Fibroblast of the aortic adventitia (primary cell): ENCODE measurements at regions not wholly inside any gene's neighbourhood (a gene's known extent, or its start where the extent isn't known, plus 50 kb on each side); places are given as distances from the start of the nearest gene placed in this dataset.
"Not testable (repeated sequence)": the region's sequence is repeated elsewhere in the genome, so short reads cannot be mapped to it uniquely, and the experiment has no call there.

Experiments
- DNase-seq: peaks from one replicate; pipeline ENCODE4 v3.0.0-alpha.2; 2010; ENCODE audit warnings: low read depth
- H3K4me3 ChIP-seq: 2 replicates; pipeline ENCODE4 v1.5.1; 2011; ENCODE audit warnings: low read depth, mild to moderate bottlenecking, control low read depth, low read length, moderate library complexity
- CTCF ChIP-seq: IDR thresholded peaks from 2 replicates; pipeline ENCODE4 v1.5.1; 2011; ENCODE audit warnings: mild to moderate bottlenecking, low read length, control low read depth, inconsistent platforms; ENCODE audit not compliant: insufficient read depth

GRCh38 chr2:77768508-77768907 lies 246.3 kb upstream of the LRRTM4 start:
- no peak for DNase-seq
- no peak overlapping the region for H3K4me3 ChIP-seq
- no peak for TF ChIP-seq CTCF

DNA sequence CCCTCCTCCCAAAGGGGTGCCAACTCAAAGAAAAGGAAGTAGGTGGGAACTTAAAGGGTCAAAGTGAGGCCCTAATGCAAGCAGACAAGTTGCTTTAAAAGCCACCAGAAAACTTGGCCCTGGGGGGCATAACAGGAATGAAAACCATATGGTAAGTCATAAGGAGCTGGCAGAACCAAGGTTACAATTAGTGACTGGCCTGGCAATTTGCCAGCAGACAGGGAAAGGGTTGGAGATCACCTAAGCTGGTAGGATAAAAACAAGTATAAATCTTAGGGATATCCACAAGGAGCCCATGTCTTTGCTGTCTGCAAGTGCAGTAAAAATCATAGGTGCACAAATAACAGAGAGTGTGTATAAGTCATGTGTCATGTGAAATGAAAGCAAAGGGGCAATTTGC lies 256.7 kb upstream of the LRRTM4 start:
- TF ChIP-seq CTCF = no peak
- no peak overlapping the region for H3K4me3 ChIP-seq
- no peak for DNase-seq

DNA sequence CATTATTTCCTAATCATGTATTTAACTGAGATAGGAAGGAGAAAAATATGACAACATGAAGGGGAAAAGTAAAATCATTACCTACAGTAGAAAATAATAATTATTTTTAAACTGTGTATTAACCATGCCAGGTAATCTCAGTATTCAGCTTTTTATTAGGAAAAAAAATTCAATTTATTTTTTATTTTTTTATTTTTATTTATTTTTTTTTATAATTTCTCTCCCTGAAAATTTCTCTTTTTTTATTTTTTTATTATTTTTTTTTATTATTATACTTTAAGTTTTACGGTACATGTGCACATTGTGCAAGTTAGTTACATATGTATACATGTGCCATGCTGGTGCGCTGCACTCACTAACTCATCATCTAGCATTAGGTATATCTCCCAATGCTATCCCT lies 271.3 kb upstream of the LRRTM4 start:
- DNase-seq, H3K4me3 ChIP-seq: not testable (repeated sequence)

- no peak overlapping the region for H3K4me3 ChIP-seq
- TF ChIP-seq CTCF = no peak
- no peak for DNase-seq
Observed at GRCh38 chr2:77796397-77796796, 274.2 kb upstream of the LRRTM4 start.

DNA sequence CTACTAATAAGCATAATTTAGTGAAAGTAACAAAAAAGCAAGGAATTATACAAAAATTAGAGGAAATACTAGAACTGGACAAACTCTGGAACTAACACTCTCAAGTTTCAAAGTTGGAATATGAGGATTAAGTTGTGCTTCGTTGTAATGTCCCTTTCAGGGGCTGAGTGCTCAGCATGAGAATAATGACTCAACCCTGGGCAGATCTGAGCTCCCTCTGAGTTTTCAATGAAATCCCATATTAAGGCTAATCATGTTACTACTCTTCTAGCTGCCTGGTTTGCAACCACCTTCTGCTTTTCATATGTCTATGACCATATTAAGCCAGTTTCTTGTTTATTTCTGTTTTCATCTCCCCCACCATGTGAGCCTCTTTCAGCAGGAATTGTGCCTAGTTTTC lies 274.9 kb upstream of the LRRTM4 start:
- DNase-seq = no peak
- TF ChIP-seq CTCF = no peak
- no peak overlapping the region for H3K4me3 ChIP-seq

DNA sequence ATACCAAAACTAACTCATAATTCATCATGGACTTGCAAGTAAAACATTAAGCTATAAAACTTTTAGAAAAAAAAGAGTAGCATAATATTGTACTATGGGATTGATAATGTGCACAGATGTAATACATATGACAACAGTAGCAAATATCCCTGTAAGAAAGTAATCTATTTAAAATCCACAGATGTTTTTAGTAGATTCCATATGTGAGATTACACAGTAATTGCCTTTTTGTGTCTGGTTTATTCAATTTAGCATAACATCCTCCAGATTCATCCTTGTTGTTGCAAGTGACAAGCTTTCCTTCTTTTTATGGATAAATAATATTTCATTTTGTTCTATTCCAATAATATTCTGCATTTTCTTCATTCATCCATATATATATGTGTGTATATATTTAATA lies 278.2 kb upstream of the LRRTM4 start:
- no peak for DNase-seq
- H3K4me3 ChIP-seq = no peak overlapping the region
- no peak for TF ChIP-seq CTCF

DNA sequence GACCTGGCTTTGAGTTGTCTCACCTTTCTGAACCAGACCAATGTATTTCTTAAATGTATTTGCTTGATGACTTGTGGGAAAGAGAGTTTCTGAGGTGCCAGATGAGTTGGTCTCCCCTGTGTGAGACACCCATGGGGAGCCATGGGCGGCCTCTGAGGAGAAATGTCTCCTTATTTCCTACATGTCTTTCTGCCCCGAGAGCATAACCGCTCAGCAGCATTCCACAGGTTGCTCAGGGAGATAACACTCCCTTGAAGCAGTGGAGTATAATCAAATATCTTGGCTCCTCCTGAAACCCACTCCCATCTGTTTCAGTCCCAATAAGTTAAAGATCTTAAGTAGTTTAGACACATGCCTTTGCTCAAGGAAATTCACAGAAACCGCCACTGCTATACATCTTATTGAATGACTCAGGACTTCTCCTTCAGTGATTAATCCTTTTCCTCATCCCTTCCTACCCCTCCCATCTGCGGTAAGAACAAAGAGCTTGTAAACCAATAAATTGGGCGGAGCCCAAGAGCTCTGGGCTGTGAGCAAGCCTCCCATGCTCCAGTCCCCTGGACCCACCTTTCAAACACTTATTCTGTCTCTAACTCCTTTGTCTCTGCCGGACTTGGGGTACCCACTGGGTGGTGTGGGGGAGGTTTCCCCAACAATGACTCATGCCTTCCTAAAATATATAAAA lies 285.5 kb upstream of the LRRTM4 start:
- DNase-seq = no peak
- H3K4me3 ChIP-seq = no peak overlapping the region
- no peak for TF ChIP-seq CTCF
